HG02852 (cell line): ENCODE measurements at regions not wholly inside any gene's neighbourhood (a gene's known extent, or its start where the extent isn't known, plus 50 kb on each side); places are given as distances from the start of the nearest gene placed in this dataset.

ENCODE experiments used
- ATAC-seq: cut with Tn5 transposase; IDR thresholded peaks from one replicate; pipeline ENCODE4 v1.9.1; 2021; ENCODE audit warnings: mild to moderate bottlenecking, moderate library complexity; ENCODE audit not compliant: unreplicated experiment

DNA sequence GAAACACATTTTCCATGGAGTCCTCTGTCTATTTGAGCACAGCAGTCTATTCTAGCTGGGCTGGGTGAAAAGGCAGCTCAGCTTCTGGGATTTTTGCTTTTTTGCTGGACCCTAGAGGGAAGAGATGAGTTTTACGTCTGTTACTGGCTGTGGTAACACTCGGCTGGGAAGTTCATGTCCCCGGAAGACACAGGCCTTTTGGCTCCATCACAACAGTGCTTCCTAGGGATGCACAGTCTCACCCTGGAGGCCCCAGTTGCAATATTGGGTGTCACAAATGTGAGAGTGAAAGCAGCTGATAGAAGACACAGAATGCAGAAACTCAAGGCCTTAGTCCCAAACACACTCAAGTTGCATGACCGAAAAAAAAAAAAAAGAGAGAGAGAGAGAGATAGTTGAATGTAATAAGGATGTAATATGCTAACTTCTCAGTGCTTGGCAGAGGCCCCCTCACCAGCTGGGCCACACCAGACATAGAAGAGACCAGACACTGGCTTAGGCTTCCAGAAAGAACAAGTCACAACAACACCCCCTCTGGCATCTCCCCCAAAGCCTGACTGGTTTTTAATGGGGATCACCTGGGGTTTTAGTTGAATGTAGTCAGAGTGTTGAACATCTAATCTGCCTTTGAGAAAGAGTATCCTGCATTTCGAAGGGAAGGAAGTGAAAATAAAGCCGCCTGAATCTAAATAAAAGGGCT is 545.4 kb upstream of the FZD8 start:
- ATAC-seq = no peak

GRCh38 chr10:36185097-36185496 is 543.0 kb upstream of the FZD8 start:
- no peak for ATAC-seq

GRCh38 chr10:36183726-36184125 is 541.6 kb upstream of the FZD8 start:
- ATAC-seq = no peak

GRCh38 chr10:36183056-36183455 is 541.0 kb upstream of the FZD8 start:
- ATAC-seq = no peak

DNA sequence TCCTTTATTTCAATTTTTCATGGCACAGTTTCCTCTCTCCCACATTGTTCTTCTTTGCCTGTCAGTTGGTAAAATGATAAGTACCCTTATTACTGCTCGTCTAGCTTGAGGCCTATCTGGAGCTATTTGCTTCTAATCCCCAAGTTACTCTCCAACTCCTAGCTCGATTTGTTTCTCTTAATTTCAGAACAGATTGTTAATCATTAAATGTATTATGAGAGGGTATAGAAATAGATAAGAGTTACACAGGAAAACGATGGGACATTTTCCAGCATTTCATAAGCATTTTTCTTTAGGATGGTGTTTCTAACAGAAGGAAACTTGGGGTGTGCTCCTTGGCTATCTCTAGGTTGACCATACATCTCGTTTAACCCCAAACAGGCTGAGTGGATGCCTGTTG is 540.5 kb upstream of the FZD8 start:
- no peak for ATAC-seq

DNA sequence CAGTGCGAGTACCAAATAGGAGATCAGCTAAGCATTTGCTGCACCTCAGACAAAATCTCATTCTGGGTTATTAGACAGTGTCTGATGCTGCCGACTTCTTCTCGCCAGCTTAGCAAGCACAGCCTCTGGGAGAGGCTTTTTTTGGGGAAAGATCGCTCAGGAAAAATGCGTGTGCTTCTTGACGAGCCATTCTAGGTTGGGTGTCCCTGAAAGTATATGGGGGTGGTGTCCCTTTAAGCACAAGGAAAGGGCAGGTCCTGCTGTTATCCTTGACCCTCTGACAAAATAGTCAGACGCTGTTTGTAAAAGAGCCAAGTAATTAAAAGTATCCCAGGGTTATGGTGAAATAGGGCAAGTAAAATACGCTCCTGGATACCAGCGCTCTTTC is 540.1 kb upstream of the FZD8 start:
- ATAC-seq = no peak

DNA sequence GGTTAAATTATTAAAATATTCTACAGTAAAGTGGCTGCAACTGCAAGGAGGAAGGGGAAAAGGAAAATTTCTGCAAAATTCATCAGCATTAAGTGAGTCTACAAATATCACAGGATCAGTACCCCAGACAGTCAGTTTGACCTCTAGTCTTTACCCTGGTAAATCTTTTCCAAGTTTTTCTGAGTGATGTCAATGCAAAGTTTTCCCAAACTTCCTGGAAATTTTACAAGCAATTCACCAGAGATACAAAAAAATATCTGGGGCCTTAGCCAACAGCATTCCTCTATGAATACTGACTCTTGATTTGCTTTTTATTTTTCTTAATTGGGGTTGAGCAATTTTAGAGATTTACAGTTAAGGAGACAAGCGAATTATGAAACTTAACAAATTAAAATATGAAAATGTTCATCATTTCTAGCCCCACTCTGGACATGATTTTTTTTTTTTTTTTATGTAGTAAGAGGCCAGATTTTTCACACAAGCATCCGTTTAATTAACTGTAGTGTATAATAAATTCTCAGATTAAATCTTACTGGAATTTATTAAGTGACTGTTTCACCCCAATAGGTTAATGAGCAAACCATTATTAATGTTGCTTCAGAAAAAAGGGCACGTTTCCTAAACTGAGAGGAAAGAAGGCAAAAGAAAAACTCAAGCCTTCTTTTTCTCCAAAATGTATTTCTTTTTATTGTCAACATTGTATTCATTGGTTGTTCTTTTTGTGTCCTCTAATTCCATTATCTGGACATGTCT is 539.5 kb upstream of the FZD8 start:
- no peak for ATAC-seq

- ATAC-seq = no peak
These were observed 536.5 kb upstream of the FZD8 start for GRCh38 chr10:36178616-36179015.

DNA sequence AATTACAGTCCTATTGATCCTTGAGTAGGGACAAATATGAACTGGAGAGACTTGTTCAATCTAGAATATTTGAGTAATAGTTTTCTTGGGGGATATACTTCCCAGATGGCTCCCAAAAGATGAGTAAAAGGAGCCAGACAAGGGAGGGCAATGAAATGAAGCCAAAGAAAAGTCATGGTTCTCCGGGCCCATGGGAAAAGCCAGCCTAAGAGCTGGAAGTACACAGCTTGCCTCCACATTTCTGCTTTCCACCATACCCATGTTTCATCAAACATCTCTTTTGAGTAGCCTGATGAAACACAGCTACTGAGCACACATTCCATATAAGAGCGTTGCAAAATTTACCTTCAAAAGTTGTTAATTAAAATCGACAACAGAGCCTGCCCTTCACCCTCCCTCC is 535.0 kb upstream of the FZD8 start:
- ATAC-seq = no peak

DNA sequence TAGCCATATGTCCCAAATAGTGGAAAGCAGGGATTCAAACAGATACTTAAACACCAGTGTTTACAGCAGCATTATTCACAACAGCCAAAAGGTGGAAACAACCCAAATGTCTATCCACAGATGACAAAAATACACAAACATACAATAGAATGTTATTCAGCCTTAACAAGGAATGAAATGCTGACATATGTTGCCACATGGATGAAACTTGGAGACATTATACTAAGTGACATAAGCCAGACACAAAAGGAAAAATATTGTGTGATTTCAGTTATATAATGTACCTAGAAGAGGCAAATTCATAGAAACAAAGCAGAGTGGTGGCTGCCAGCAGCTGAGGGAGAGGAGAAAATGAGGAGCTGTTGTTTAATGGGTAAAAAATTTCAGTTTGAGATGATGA is 533.9 kb upstream of the FZD8 start:
- ATAC-seq = no peak

DNA sequence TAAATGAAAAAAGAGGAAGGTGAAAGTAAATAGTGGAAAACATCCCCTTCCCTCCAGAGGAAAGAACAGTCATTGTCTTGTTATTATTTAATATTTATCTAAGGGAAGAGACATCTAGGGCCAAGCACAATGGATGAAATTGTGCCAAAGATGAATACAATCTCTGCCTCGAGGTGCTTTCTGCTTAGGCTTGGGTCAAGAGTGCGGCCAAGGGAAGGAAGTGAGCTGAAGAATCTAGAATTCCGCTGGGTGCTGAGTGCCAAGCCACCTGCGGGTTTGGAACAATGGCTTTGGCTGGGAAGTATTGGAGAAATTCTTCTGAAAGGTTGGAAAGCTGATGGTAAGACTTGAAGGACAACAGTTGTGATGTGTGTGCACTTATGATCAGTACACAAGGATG is 531.3 kb upstream of the FZD8 start:
- ATAC-seq = no peak

GRCh38 chr10:36171953-36172940 is 530.2 kb upstream of the FZD8 start:
- no peak for ATAC-seq

- ATAC-seq = no peak
These were observed 529.5 kb upstream of the FZD8 start for GRCh38 chr10:36171556-36171952.

- no peak for ATAC-seq
These were observed 528.9 kb upstream of the FZD8 start for GRCh38 chr10:36170943-36171501.

DNA sequence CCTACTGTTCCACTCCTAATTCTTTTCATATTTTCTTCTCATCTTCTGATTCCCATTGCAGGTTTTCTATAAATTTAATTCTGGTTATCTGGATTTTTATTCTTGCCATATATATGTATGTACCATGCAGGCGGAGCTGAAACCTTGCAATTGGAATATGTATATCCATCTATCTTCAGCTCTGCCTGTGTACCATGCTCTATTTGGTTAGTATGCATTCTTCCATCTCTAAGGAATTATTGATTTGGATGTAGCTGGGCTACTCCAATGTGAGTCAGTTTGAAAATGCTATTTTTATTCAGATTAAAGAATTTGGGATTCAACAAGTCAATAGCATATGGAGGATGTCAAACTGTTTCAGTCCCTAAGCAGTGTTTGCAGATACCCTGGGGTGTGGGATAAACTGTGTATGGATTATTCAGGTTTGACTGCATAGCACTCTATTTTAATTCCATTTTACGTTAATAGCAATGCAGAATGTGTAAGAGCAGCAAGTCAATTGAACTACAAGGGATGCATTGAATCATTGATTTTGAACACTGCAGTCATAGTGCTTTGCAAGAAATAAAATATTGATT is 528.1 kb upstream of the FZD8 start:
- ATAC-seq = no peak

DNA sequence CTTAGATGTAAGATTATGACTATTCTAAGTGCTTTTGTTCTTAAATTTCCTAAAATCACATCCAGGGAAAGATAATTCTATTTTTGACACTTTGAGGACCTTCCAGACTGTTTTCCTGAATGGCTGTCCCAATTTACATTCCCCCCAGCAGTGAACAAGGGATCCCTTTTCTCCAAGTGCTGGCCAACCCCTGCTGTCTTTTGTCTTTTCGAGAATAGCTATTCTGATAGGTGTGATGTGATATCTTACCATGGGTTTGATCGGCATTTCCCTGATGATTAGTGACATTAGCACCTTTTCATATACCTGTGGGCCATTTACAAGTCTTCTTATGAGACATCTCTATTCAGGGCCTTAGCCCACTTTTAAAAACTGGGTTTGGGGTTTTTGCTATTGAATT is 526.7 kb upstream of the FZD8 start:
- no peak for ATAC-seq

DNA sequence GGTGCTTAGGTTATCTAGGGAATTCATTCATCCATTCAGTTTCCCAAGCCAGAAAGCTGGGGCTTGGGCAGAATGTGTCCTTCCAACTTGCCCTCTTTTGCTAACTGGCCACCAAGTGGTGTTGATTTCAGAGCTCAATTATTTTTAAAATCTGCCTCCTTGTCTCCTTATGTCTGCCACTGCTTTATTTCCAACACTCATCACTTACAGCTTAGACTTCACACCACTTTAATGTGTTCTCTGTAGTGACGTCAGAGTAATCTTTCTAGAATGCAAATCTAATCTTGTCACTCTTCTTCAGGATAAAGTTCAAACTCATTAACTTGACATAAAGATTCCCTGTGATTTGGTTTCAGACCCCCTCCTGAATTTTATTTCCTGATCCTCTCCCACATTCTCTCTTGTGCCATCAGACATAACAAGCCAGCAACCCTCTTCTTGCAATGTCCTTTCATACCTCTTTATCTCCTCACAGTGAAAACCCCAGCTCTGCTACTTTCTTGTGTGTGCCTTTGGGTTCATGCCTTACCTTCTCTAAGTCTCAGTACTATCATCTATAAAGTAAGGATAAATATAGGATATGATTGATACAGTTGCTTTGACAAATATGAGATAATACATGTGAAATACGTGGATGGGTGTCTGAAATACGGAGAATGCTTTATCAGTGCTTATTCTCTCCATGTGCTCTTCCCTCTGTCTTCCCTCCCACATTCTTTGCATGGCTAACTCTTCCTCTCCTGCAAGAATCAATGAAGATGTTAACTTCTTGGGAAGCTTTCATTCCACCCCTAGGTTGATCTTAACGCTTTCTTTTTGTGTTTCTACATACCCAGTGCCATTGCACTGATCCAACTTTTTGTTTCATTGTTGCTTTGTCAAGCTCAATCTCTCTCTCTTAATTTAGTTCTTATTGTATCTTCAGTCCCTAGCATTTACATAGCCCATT is 522.7 kb upstream of the FZD8 start:
- ATAC-seq = no peak

DNA sequence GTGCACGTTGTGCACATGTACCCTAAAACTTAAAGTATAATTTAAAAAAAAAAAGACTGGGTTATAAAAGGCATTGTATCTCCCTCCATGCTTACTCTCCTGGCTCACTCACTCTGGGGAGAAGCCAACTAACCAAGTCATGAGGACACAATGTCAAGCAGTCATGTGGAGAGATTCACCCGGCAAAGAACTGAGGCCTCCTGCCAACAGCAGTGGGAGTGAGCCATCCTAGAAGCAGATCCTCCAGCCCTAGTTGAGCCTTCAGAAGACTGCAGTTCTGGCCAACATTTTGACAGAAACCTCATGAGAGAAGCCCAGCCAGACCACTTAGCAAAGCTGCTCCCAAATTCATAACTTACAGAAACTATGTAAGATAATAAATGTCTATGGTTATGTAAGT is 521.7 kb upstream of the FZD8 start:
- no peak for ATAC-seq

DNA sequence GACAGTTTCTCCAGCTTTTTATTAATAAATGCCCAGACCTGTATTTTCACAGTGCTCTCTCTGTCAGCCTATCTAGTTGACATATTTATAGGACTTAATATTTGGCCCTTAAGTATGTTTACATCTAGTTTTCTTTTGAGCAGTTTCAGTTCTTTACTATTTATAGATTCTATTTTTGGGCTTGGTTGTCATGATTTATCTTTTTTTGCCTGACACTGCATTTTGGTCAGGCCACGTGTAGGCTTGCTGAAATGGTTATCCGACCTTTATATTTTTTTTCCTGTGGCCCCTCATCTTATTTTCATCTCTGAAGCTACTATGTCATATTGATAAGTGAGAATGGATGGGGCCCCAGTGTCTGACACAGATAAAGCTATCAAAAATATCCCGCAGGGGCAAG is 515.4 kb upstream of the FZD8 start:
- no peak for ATAC-seq

GRCh38 chr10:36148207-36148606 is 506.1 kb upstream of the FZD8 start:
- ATAC-seq = no peak
